Fibroblast of skin of scalp (primary cell): ENCODE measurements at regions not wholly inside any gene's neighbourhood (a gene's known extent, or its start where the extent isn't known, plus 50 kb on each side); places are given as distances from the start of the nearest gene placed in this dataset.
A peak's percentile ranks its signal among the peaks of the same experiment; 100 is the strongest.
"Not testable (repeated sequence)": the region's sequence is repeated elsewhere in the genome, so short reads cannot be mapped to it uniquely, and the experiment has no call there.

ENCODE experiments used
- DNase-seq: peaks from one replicate; pipeline ENCODE4 v3.0.0-alpha.2; 2013

- no peak for DNase-seq
Measured at GRCh38 chr1:99361406-99361805, 97.1 kb downstream of the PLPPR4 start.

- no peak for DNase-seq
Measured at GRCh38 chr1:99363531-99363930, 99.2 kb downstream of the PLPPR4 start.

GRCh38 chr1:99365141-99365540 is 100.8 kb downstream of the PLPPR4 start:
- no peak for DNase-seq

- no peak for DNase-seq
Measured at GRCh38 chr1:99365545-99365944, 101.3 kb downstream of the PLPPR4 start.

GRCh38 chr1:99369154-99369553 is 104.9 kb downstream of the PLPPR4 start:
- DNase-seq: no peak

- DNase-seq: no peak
Measured at GRCh38 chr1:99370476-99370875, 106.2 kb downstream of the PLPPR4 start.

- no peak for DNase-seq
Measured at GRCh38 chr1:99371413-99371812, 107.1 kb downstream of the PLPPR4 start.

GRCh38 chr1:99374109-99374508 is 109.8 kb downstream of the PLPPR4 start:
- no peak for DNase-seq

GRCh38 chr1:99374693-99375092 is 110.4 kb downstream of the PLPPR4 start:
- not testable (repeated sequence) for DNase-seq

GRCh38 chr1:99384021-99384420 is 119.7 kb downstream of the PLPPR4 start:
- no peak for DNase-seq

GRCh38 chr1:99385852-99386251 is 121.6 kb downstream of the PLPPR4 start:
- DNase-seq: no peak

- DNase-seq: no peak
Measured at GRCh38 chr1:99396389-99396788, 132.1 kb downstream of the PLPPR4 start.

- DNase-seq: peak; percentile 9
Measured at GRCh38 chr1:99397029-99397428, 132.7 kb downstream of the PLPPR4 start.

- no peak for DNase-seq
Measured at GRCh38 chr1:99397863-99398262, 133.6 kb downstream of the PLPPR4 start.

GRCh38 chr1:99401556-99401955 is 137.3 kb downstream of the PLPPR4 start:
- DNase-seq: not testable (repeated sequence)

- DNase-seq: not testable (repeated sequence)
Measured at GRCh38 chr1:99404399-99404798, 140.1 kb downstream of the PLPPR4 start.

GRCh38 chr1:99405325-99405724 is 141.0 kb downstream of the PLPPR4 start:
- not testable (repeated sequence) for DNase-seq

GRCh38 chr1:99407018-99407417 is 142.7 kb downstream of the PLPPR4 start:
- DNase-seq: no peak

- no peak for DNase-seq
Measured at GRCh38 chr1:99424087-99424486, 159.8 kb downstream of the PLPPR4 start.

- no peak for DNase-seq
Measured at GRCh38 chr1:99429754-99430153, 165.5 kb downstream of the PLPPR4 start.

GRCh38 chr1:99438656-99439230 is 174.5 kb downstream of the PLPPR4 start:
- DNase-seq: no peak

GRCh38 chr1:99439433-99440075 is 175.3 kb downstream of the PLPPR4 start:
- no peak for DNase-seq

GRCh38 chr1:99441299-99442095 is 177.2 kb downstream of the PLPPR4 start:
- peak; percentile 40 for DNase-seq
